Cardiac muscle cell (in vitro differentiated cells and primary cell): ENCODE measurements at regions not wholly inside any gene's neighbourhood (a gene's known extent, or its start where the extent isn't known, plus 50 kb on each side); places are given as distances from the start of the nearest gene placed in this dataset.

Experiments
- DNase-seq, 2 donors: peaks; one replicate each; pipeline versions ENCODE4 v3.0.0 to v3.0.0-alpha.2; 2010 to 2017; ENCODE audit warnings: low read depth in 1 of 2, low spot score in 1 of 2
- H3K27ac ChIP-seq: fragments of 200-600 bp; sonication (generic); 2 replicates; pipeline ENCODE4 v1.5.1; 2016
- H3K27me3 ChIP-seq: fragments of 200-600 bp; sonication (generic); 2 replicates; pipeline ENCODE4 v1.6.0; 2016; ENCODE audit warnings: control low read depth
- H3K36me3 ChIP-seq: fragments of 200-600 bp; sonication (generic); 2 replicates; pipeline ENCODE4 v1.5.1; 2016; ENCODE audit warnings: control low read depth
- H3K4me1 ChIP-seq: fragments of 200-600 bp; sonication (generic); 2 replicates; pipeline ENCODE4 v1.8.1; 2017; ENCODE audit warnings: low read depth, mild to moderate bottlenecking, mixed run types
- H3K4me3 ChIP-seq: fragments of 200-600 bp; sonication (generic); 2 replicates; pipeline ENCODE4 v1.5.1; 2016; ENCODE audit warnings: mild to moderate bottlenecking
- H3K9me3 ChIP-seq: fragments of 200-600 bp; sonication (generic); 2 replicates; pipeline ENCODE4 v1.5.1; 2017; ENCODE audit warnings: low read depth, mild to moderate bottlenecking, control low read depth
- CTCF ChIP-seq: IDR thresholded peaks from 2 replicates; pipeline ENCODE4 v1.5.1; 2012; ENCODE audit warnings: low read depth, mild to moderate bottlenecking, low read length

DNA sequence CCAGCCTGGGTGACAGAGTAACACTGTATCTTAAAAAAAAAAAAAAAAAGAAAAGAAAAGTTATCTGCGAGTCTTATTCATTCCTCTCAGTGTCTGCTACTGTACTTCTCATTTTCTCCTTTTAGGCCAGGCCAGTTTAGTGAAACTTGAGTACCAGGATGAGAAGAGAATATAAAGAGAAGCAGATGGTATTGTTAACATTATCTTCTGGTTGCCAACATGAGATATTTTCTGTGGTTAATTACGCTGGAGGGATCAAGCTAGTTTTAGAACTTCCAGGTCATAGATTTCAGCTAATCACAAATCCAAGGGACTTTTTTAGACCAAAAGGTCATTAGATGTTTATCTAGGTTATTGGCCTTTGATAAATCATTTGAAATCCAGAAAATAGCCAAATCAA is 252.6 kb upstream of the SMIM30 start:
- Histone ChIP-seq H3K9me3 (no peaks in the 10 kb centered on the region), H3K4me1 (no peaks in the 10 kb centered on the region), H3K36me3 (no peaks in the 10 kb centered on the region), H3K27me3 (no peaks in the 10 kb centered on the region), H3K27ac (no peak overlapping the region), H3K4me3 (no peak overlapping the region)
- no peak for DNase-seq
- no peak for TF ChIP-seq CTCF

GRCh38 chr7:113368256-113368655 is 249.9 kb upstream of the SMIM30 start:
- H3K9me3 ChIP-seq: no peaks in the 10 kb centered on the region
- no peaks in the 10 kb centered on the region for H3K27me3 ChIP-seq
- H3K27ac ChIP-seq: no peak overlapping the region
- no peaks in the 10 kb centered on the region for H3K36me3 ChIP-seq
- H3K4me3 ChIP-seq: no peak overlapping the region
- TF ChIP-seq CTCF: no peak
- H3K4me1 ChIP-seq: no peaks in the 10 kb centered on the region
- DNase-seq: no peak

GRCh38 chr7:113367041-113367586 is 248.8 kb upstream of the SMIM30 start:
- Histone ChIP-seq H3K27ac (no peak overlapping the region), H3K4me3 (no peak overlapping the region), H3K27me3 (no peaks in the 10 kb centered on the region), H3K9me3 (no peaks in the 10 kb centered on the region), H3K4me1 (no peaks in the 10 kb centered on the region), H3K36me3 (no peaks in the 10 kb centered on the region)
- no peak for DNase-seq
- TF ChIP-seq CTCF: no peak

GRCh38 chr7:113366122-113366521 is 247.8 kb upstream of the SMIM30 start:
- Histone ChIP-seq H3K27ac (no peak overlapping the region), H3K36me3 (no peaks in the 10 kb centered on the region), H3K4me3 (no peak overlapping the region), H3K4me1 (no peaks in the 10 kb centered on the region), H3K9me3 (no peaks in the 10 kb centered on the region), H3K27me3 (no peaks in the 10 kb centered on the region)
- no peak for TF ChIP-seq CTCF
- DNase-seq: no peak

GRCh38 chr7:113349339-113349738 is 231.0 kb upstream of the SMIM30 start:
- no peaks in the 10 kb centered on the region for H3K4me1 ChIP-seq
- no peak overlapping the region for H3K4me3 ChIP-seq
- H3K27me3 ChIP-seq: no peaks in the 10 kb centered on the region
- no peaks in the 10 kb centered on the region for H3K9me3 ChIP-seq
- no peak overlapping the region for H3K27ac ChIP-seq
- no peak for DNase-seq
- H3K36me3 ChIP-seq: no peaks in the 10 kb centered on the region
- TF ChIP-seq CTCF: no peak

- no peaks in the 10 kb centered on the region for H3K36me3 ChIP-seq
- no peak for TF ChIP-seq CTCF
- no peaks in the 10 kb centered on the region for H3K27me3 ChIP-seq
- DNase-seq: no peak
- no peak overlapping the region for H3K4me3 ChIP-seq
- H3K9me3 ChIP-seq: no peaks in the 10 kb centered on the region
- no peak overlapping the region for H3K27ac ChIP-seq
- no peaks in the 10 kb centered on the region for H3K4me1 ChIP-seq
Observed at GRCh38 chr7:113339661-113340060, 221.3 kb upstream of the SMIM30 start.
